A549 (cell line): ENCODE measurements at regions not wholly inside any gene's neighbourhood (a gene's known extent, or its start where the extent isn't known, plus 50 kb on each side); places are given as distances from the start of the nearest gene placed in this dataset.

Source experiments
- CTCF ChIP-seq: fragments of >200 bp; sonication (Bioruptor Twin); formaldehyde crosslinking; IDR thresholded peaks from 3 replicates; pipeline ENCODE4 v1.5.1; 2016
- EP300 ChIP-seq, 2 experiments: fragments of >200 bp; sonication (Bioruptor Twin); formaldehyde crosslinking; IDR thresholded peaks; 2 replicates in 1 of 2; 3 replicates in 1 of 2; pipeline ENCODE4 v1.6.1; 2016 to 2017
- KDM1A ChIP-seq: fragments of 200-600 bp; sonication (generic); IDR thresholded peaks from 2 replicates; pipeline ENCODE4 v1.6.1; 2016; ENCODE audit warnings: low read depth, mild to moderate bottlenecking
- POLR2A ChIP-seq: IDR thresholded peaks from 2 replicates; pipeline ENCODE4 v1.6.1; 2012; ENCODE audit warnings: mild to moderate bottlenecking, low read length
- RAD21 ChIP-seq, 2 experiments: fragments of >200 bp in 1 of 2; sonication (Bioruptor Twin) in 1 of 2; formaldehyde crosslinking in 1 of 2; IDR thresholded peaks in 1 of 2; conservative IDR thresholded peaks in 1 of 2; 2 replicates in 1 of 2; 3 replicates in 1 of 2; pipeline ENCODE4 v1.6.1; 2012 to 2018; ENCODE audit warnings: inconsistent platforms in 1 of 2
- RCOR1 ChIP-seq: fragments of 150-350 bp; IDR thresholded peaks from 2 replicates; pipeline ENCODE4 v1.6.1; 2014; ENCODE audit warnings: antibody characterized with exemption, low read length, low read depth
- SMC3 ChIP-seq: fragments of >200 bp; sonication (Bioruptor Twin); formaldehyde crosslinking; IDR thresholded peaks from 3 replicates; pipeline ENCODE4 v1.6.1; 2018; ENCODE audit warnings: inconsistent platforms
- TP53 ChIP-seq: fragments of 250-450 bp; sonication (Bioruptor Pico); IDR thresholded peaks from 2 replicates; pipeline ENCODE4 v1.5.0; 2021; ENCODE audit warnings: mild to moderate bottlenecking, moderate library complexity
- TF ChIP-seq, protein P1 (sequence below): fragments of 200-600 bp; sonication (generic); IDR thresholded peaks from 2 replicates; pipeline ENCODE4 v1.6.1; 2016; ENCODE audit warnings: antibody characterized with exemption, mild to moderate bottlenecking, moderate library complexity

- TF ChIP-seq TP53 (CRISPR knock-in tag) = no peak
- no peak for TF ChIP-seq RCOR1
- no peak for TF ChIP-seq EP300 (IDR thresholded peaks at IDR 0.05)
- TF ChIP-seq CTCF = no peak
- TF ChIP-seq, protein P1, sequence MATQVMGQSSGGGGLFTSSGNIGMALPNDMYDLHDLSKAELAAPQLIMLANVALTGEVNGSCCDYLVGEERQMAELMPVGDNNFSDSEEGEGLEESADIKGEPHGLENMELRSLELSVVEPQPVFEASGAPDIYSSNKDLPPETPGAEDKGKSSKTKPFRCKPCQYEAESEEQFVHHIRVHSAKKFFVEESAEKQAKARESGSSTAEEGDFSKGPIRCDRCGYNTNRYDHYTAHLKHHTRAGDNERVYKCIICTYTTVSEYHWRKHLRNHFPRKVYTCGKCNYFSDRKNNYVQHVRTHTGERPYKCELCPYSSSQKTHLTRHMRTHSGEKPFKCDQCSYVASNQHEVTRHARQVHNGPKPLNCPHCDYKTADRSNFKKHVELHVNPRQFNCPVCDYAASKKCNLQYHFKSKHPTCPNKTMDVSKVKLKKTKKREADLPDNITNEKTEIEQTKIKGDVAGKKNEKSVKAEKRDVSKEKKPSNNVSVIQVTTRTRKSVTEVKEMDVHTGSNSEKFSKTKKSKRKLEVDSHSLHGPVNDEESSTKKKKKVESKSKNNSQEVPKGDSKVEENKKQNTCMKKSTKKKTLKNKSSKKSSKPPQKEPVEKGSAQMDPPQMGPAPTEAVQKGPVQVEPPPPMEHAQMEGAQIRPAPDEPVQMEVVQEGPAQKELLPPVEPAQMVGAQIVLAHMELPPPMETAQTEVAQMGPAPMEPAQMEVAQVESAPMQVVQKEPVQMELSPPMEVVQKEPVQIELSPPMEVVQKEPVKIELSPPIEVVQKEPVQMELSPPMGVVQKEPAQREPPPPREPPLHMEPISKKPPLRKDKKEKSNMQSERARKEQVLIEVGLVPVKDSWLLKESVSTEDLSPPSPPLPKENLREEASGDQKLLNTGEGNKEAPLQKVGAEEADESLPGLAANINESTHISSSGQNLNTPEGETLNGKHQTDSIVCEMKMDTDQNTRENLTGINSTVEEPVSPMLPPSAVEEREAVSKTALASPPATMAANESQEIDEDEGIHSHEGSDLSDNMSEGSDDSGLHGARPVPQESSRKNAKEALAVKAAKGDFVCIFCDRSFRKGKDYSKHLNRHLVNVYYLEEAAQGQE = no peak
- TF ChIP-seq POLR2A = no peak
- no peak for TF ChIP-seq KDM1A
- no peak for TF ChIP-seq RAD21 (conservative IDR thresholded peaks at IDR 0.05 in 1 of 2, IDR thresholded peaks at IDR 0.05 in 1 of 2)
- no peak for TF ChIP-seq SMC3
These were observed 144.2 kb upstream of the CENPW start for GRCh38 chr6:126195625-126196236.
